ENCODE measurements at regions not wholly inside any gene's neighbourhood (a gene's known extent, or its start where the extent isn't known, plus 50 kb on each side); places are given as distances from the start of the nearest gene placed in this dataset.
"Not testable (repeated sequence)": the region's sequence is repeated elsewhere in the genome, so short reads cannot be mapped to it uniquely, and the experiment has no call there.

GRCh38 chr6:158881276-158881675, 62.1 kb upstream of the EZR start:
- DNase-seq = not testable (repeated sequence)

- no peak for DNase-seq
These were observed 60.0 kb upstream of the EZR start for GRCh38 chr6:158879180-158879579.

GRCh38 chr6:158877716-158878115, 58.5 kb upstream of the EZR start:
- no peak for DNase-seq

GRCh38 chr6:158876886-158877285, 57.7 kb upstream of the EZR start:
- DNase-seq = no peak

DNA sequence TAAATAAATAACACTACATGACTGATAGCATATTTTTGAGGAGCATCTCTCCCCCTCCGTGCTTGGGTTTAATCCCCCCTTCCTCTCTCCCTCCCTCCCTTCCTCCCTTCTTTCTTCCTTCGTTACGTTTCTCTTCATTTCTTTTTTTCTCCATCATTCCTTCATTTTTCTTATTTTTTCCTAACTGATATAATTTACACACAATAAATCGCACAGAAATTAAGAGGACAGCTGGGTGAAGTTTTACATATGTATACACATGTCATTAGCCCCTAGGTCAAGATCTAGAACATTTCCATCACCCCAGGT, 51.4 kb upstream of the EZR start:
- DNase-seq = no peak

DNA sequence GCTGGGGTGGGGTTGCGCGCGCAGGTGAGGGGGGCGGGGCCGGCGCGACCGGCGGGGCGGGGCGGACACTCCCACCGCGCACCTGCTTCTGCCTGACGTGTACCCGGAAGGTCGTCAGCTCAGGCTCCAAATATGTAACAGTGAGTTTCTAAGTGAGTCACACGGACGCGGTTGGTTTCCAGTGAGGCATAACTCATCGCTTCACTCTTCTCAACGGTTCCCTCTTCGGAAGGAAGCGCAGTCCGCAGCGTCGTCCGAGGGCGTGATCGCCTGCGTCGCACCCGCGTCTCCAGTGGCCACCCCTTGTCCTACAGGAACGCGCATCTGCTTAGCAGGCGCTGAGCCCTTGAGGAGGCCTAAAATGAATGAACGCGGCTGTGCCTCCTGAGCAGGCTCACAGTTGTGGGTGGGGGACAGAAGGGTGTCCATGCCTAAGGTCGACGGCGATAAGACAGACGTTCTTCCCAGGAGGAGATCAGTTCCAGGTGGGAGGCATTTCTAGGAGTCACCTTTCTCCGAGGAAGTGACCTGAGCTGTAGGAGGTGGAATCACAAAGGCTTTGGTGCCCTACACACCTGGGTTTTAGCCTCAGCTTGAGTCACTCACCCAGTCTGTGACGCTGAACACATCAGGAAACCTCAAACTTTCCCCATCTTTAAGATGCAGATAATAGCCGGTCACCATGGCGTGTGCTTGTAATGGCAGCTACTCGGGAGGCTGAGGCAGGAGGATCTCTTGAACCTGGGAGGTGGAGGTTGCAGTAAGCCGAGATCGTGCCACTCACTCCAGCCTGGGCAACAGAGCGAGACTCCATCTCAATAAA, 50.9 kb upstream of the EZR start:
- peak; percentile 97 for DNase-seq

DNA sequence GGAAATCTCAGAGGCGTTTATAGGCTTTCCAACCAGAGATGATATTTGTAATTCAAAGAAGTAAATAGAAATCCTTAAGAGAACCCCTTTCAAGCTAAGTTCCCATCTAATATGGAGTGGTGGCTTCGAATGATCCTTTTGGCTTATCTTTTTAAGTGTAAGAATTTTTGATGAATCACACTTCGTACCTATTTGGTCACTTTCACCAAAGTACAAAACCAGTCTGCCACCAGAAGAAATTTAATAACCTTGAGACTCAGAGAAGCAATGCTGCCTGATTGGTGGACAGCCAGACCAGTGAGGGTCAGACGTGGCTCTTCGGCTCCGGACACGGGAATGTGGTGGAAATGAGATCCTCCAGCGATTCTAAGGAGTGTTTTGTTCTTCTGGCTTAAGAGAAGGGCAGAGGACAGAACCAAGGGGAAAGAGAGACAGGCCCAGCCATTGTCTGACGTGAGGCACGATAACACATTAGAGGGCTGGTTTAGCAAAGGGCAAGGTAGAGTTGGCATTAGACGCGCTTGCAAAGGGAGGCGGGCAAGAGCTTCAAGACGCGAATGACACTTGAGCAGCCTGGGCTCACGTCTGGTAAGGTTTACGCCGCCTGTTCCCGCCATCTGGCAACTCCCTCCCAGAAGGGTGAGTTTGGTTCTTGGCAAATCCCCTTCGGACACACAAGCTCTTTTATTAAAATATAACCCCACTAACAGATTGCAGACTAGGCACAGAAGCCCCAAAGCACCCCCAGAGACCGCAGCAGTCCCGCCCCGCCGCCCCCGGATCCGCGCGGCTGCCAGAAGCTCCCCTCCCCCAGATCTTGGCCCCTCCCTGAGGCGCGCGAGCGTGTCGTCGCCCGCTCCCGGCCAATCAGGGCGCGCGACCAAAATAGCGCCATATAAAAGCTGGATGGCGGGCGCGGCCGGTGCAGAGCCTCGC, 50.0 kb upstream of the EZR start:
- peak; percentile 97 for DNase-seq
